Panc1 (cell line): ENCODE measurements at regions not wholly inside any gene's neighbourhood (a gene's known extent, or its start where the extent isn't known, plus 50 kb on each side); places are given as distances from the start of the nearest gene placed in this dataset.

Experiments used
- CTCF ChIP-seq: fragments of 450-650 bp; IDR thresholded peaks from 2 replicates; pipeline ENCODE4 v1.5.1; 2017; ENCODE audit warnings: mild to moderate bottlenecking
- POLR2AphosphoS5 ChIP-seq: IDR thresholded peaks from 2 replicates; pipeline ENCODE4 v1.6.1; 2012; ENCODE audit warnings: mild to moderate bottlenecking, low read depth, low read length, moderate library complexity
- REST ChIP-seq, 2 experiments: IDR thresholded peaks; 2 replicates each; pipeline ENCODE4 v1.6.1; 2011 to 2012; ENCODE audit warnings: low read depth in 2 of 2, control low read depth in 1 of 2, low read length in 1 of 2, mild to moderate bottlenecking in 1 of 2, moderate library complexity in 1 of 2; ENCODE audit not compliant: insufficient read depth in 1 of 2
- SIN3A ChIP-seq: IDR thresholded peaks from 2 replicates; pipeline ENCODE4 v1.6.1; 2012; ENCODE audit warnings: low read depth, mild to moderate bottlenecking, low read length, moderate library complexity, borderline replicate concordance; ENCODE audit not compliant: insufficient read depth
- TCF7L2 ChIP-seq: IDR thresholded peaks from 2 replicates; pipeline ENCODE4 v1.6.1; 2011; ENCODE audit warnings: mild to moderate bottlenecking, low read depth, low read length, inconsistent platforms

- TF ChIP-seq CTCF: no peak
- no peak for TF ChIP-seq TCF7L2
- no peak for TF ChIP-seq POLR2AphosphoS5
- no peak for TF ChIP-seq SIN3A
- no peak for TF ChIP-seq REST (IDR thresholded peaks at IDR 0.05; ENCODE audit: insufficient read depth in 1 of 2, low read depth in 2 of 2, low read length in 1 of 2)
Observed at GRCh38 chr10:83302623-83303022, 836.7 kb upstream of the GHITM start.
